ENCODE measurements at regions not wholly inside any gene's neighbourhood (a gene's known extent, or its start where the extent isn't known, plus 50 kb on each side); places are given as distances from the start of the nearest gene placed in this dataset.

GRCh38 chr2:63692002-63692606 lies 103.3 kb downstream of the MDH1 start:
- ChIA-PET CTCF (interaction anchor here (0.6 to 4.8 kb wide), 14 partner anchors 7 to 1373 kb away, joined by 3 to 56 read pairs (median 4); partner anchors contain the start of gene UGP2), POLR2A (no interaction called here)

More at GRCh38 chr2:63692002-63692606, 103.3 kb downstream of the MDH1 start:
- no TSS peak for BruUV-seq (replicated peaks)
- no peak overlapping the region for H3K9ac ChIP-seq (ENCODE audit: control insufficient read depth, insufficient read depth, low read length)
- H3K36me3 ChIP-seq (ENCODE audit: control insufficient read depth in 2 of 2, insufficient read depth in 2 of 2, low read length in 1 of 2) = no peaks in the 10 kb centered on the region
- no peaks in the 10 kb centered on the region for H3K9me3 ChIP-seq (replicated peaks; ENCODE audit: control insufficient read depth, insufficient read depth, low read length)
- no peaks in the 10 kb centered on the region for H3K4me1 ChIP-seq (ENCODE audit: control insufficient read depth, insufficient read depth, low read length)
- intact Hi-C loops (cut with micrococcal nuclease; ENCODE audit: unreplicated experiment) = loop anchor here (1.0 kb wide), 2 partner anchors 169 to 196 kb away; no protein-coding TSS in a partner anchor
- TF ChIP-seq ZNF24 (IDR thresholded peaks at IDR 0.05) (peak; percentile 64; the same call in 1 of the 2 replicates), RAD21 (IDR thresholded peaks at IDR 0.05; ENCODE audit: insufficient read depth, low read depth, low read length) (peak; percentile 59), PML (IDR thresholded peaks at IDR 0.05; ENCODE audit: low read length) (no peak), KAT2A (conservative IDR thresholded peaks at IDR 0.05; ENCODE audit: control insufficient read depth, low read depth, low read length) (no peak), SMC3 (IDR thresholded peaks at IDR 0.05; ENCODE audit: borderline replicate concordance, low read length) (peak; percentile 54; the same call in 1 of the 2 replicates), RB1 (IDR thresholded peaks at IDR 0.05; ENCODE audit: borderline replicate concordance) (no peak)
- TF ChIP-seq, protein P1, sequence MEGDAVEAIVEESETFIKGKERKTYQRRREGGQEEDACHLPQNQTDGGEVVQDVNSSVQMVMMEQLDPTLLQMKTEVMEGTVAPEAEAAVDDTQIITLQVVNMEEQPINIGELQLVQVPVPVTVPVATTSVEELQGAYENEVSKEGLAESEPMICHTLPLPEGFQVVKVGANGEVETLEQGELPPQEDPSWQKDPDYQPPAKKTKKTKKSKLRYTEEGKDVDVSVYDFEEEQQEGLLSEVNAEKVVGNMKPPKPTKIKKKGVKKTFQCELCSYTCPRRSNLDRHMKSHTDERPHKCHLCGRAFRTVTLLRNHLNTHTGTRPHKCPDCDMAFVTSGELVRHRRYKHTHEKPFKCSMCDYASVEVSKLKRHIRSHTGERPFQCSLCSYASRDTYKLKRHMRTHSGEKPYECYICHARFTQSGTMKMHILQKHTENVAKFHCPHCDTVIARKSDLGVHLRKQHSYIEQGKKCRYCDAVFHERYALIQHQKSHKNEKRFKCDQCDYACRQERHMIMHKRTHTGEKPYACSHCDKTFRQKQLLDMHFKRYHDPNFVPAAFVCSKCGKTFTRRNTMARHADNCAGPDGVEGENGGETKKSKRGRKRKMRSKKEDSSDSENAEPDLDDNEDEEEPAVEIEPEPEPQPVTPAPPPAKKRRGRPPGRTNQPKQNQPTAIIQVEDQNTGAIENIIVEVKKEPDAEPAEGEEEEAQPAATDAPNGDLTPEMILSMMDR (IDR thresholded peaks at IDR 0.05 in 2 of 3, conservative IDR thresholded peaks at IDR 0.05 in 1 of 3; ENCODE audit: control insufficient read depth in 2 of 3, extremely low read depth in 1 of 3, insufficient read depth in 1 of 3, low read depth in 3 of 3, low read length in 3 of 3) = peak; percentile 38 to 48 (median 42); a peak in 3 of 6 replicates
- in situ Hi-C loops (cut with MboI) = loop anchor here (5.0 kb wide), 1 partner anchor 165 kb away; no protein-coding TSS in a partner anchor
- WGBS (ENCODE audit: insufficient coverage, insufficient replicate concordance, low lambda C conversion rate, missing lambda C conversion rate) = 0% methylated on average over 1 of the region's 1 CpG
- DNase-seq (ENCODE audit: low read depth, low spot score) (no peak), ATAC-seq (peak; percentile 69), FAIRE-seq (no peak)
- H4K20me1 ChIP-seq (ENCODE audit: control insufficient read depth, insufficient read depth) = no peaks in the 10 kb centered on the region
- ChIA-PET RAD21 (ENCODE audit: unreplicated experiment) (interaction anchor here (0.9 to 4.2 kb wide), 4 partner anchors 169 to 636 kb away, joined by 3 to 21 read pairs (median 4); no protein-coding TSS in a partner anchor), SMC1A (ENCODE audit: uncharacterized antibody, unreplicated experiment) (interaction anchor here (1.0 to 2.9 kb wide), 7 partner anchors 13 to 635 kb away, joined by 3 to 11 read pairs (median 4); no protein-coding TSS in a partner anchor)
- no peak overlapping the region for H3K4me2 ChIP-seq (ENCODE audit: control insufficient read depth, insufficient read depth)
- no peak overlapping the region for H3K27ac ChIP-seq (ENCODE audit: control insufficient read depth, insufficient read depth)
- no peak overlapping the region for H3K4me3 ChIP-seq
- no peak overlapping the region for H2AFZ ChIP-seq (ENCODE audit: control insufficient read depth, low read depth, low read length)
- no peaks in the 10 kb centered on the region for H3K27me3 ChIP-seq (replicated peaks in 1 of 2; ENCODE audit: control insufficient read depth in 2 of 2, insufficient read depth in 2 of 2, low read length in 1 of 2)
- H3K79me2 ChIP-seq (ENCODE audit: control insufficient read depth, insufficient read depth, low read length) = no peaks in the 10 kb centered on the region

Data from GM12878 (cell line).